ENCODE measurements at regions not wholly inside any gene's neighbourhood (a gene's known extent, or its start where the extent isn't known, plus 50 kb on each side); places are given as distances from the start of the nearest gene placed in this dataset.

DNA sequence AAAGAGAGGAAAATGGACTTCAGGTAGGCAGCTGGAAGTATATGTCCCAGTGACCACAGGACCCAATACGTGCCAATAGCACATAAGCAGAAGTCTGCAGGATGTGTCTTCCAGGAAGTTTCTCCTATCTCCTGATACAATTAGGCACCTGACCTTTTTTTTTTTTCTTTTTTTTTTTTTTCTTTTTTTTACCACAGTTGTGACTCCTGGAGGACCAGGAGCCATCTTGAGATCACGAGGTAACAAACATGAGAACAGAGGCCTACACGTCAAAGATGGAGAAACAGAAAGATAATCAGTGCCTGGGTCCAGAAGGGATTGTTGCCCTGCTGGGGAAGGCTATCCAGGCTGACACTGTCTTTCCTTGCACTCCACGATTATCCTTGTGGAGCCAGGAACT is 312.4 kb upstream of the NEBL start:
- no peaks in the 10 kb centered on the region; a peak in 1 of 4 replicates for H3K79me2 ChIP-seq (ENCODE audit: control insufficient read depth in 1 of 2, insufficient read depth in 2 of 2, low read length in 2 of 2)
- 85% methylated on average over 4 of the region's 4 CpGs; no CpG with 5 or more reads in 1 of the 2 experiments for WGBS, 2 experiments (ENCODE audit: extremely low coverage in 1 of 2, insufficient coverage in 1 of 2, insufficient read length in 1 of 2, insufficient replicate concordance in 2 of 2, low coverage in 1 of 2, low lambda C conversion rate in 2 of 2, missing lambda C conversion rate in 1 of 2)
- no peak for FAIRE-seq
- no peaks in the 10 kb centered on the region for H3K27me3 ChIP-seq (replicated peaks in 1 of 4; ENCODE audit: control insufficient read depth in 3 of 4, extremely low read depth in 1 of 4, insufficient read depth in 3 of 4, low read length in 3 of 4)
- H4K91ac ChIP-seq (replicated peaks; ENCODE audit: insufficient read length, low read length) = no peak overlapping the region
- H2BK12ac ChIP-seq (ENCODE audit: low read depth, low read length) = 0 out of 2 replicates have a peak overlapping the region, but pooled peaks have one; percentile 60
- H3K27ac ChIP-seq (ENCODE audit: low read depth, low read length) = no peak overlapping the region
- no peak overlapping the region for H3K4me2 ChIP-seq (ENCODE audit: insufficient read depth in 1 of 2, low read depth in 2 of 2, low read length in 2 of 2)
- no peak overlapping the region for H2BK15ac ChIP-seq (ENCODE audit: low read length)
- CTCF ChIA-PET (ENCODE audit: partially characterized antibody) = interaction anchor here (1.1 kb wide), 1 partner anchor 8 kb away, joined by 3 read pairs; no protein-coding TSS in a partner anchor
- H3K9ac ChIP-seq (replicated peaks in 1 of 4; ENCODE audit: extremely low read depth in 1 of 4, low read depth in 3 of 4, low read length in 3 of 4) = no peak overlapping the region
- H3K56ac ChIP-seq (replicated peaks; ENCODE audit: insufficient read length, low read depth, low read length) = no peak overlapping the region
- H2BK120ac ChIP-seq (replicated peaks; ENCODE audit: low read depth, low read length) = no peak overlapping the region
- DNase-seq (ENCODE audit: low read depth in 1 of 2, low spot score in 2 of 2) = no peak
- 0 out of 4 replicates have a peak, but pooled peaks cover 0 to 5% of the 10 kb centered on the region in 2 experiments for H3K9me3 ChIP-seq (ENCODE audit: insufficient read depth in 2 of 2, low read depth in 1 of 2, low read length in 1 of 2)
- H4K20me1 ChIP-seq (replicated peaks in 1 of 2; ENCODE audit: control insufficient read depth in 1 of 2, insufficient read depth in 2 of 2, low read length in 2 of 2) = peaks cover 0 to 3% of the 10 kb centered on the region in 2 experiments
- H3K14ac ChIP-seq (ENCODE audit: insufficient read length) = no peak overlapping the region
- H4K5ac ChIP-seq (ENCODE audit: insufficient read length, low read depth, low read length) = no peak overlapping the region
- H2BK5ac ChIP-seq (ENCODE audit: low read depth, low read length) = no peak overlapping the region
- H3K4me1 ChIP-seq (replicated peaks in 1 of 4; ENCODE audit: control insufficient read depth in 3 of 4, insufficient read depth in 4 of 4, low read length in 3 of 4) = peaks cover 0 to 3% (median 0%) of the 10 kb centered on the region in 4 experiments; a peak in 2 of 7 replicates
- POLR2A ChIA-PET (ENCODE audit: partially characterized antibody) = no interaction called here
- H3K36me3 ChIP-seq (ENCODE audit: control insufficient read depth in 2 of 4, insufficient read depth in 4 of 4, low read length in 3 of 4) = no peaks in the 10 kb centered on the region; a peak in 1 of 8 replicates
- no peak overlapping the region for H3K18ac ChIP-seq (ENCODE audit: extremely low read depth, low read length)
- H3K4ac ChIP-seq (replicated peaks; ENCODE audit: insufficient read length, low read depth, low read length) = no peak overlapping the region
- no peak overlapping the region for H2AFZ ChIP-seq (ENCODE audit: low read length)
- no peak overlapping the region for H2AK5ac ChIP-seq (ENCODE audit: low read depth, low read length)
- no peak overlapping the region for H2BK20ac ChIP-seq (ENCODE audit: low read length)
- no peak overlapping the region for H3K23ac ChIP-seq (ENCODE audit: insufficient read length)
- H3K23me2 ChIP-seq (ENCODE audit: low read depth, low read length) = peaks cover 2% of the 10 kb centered on the region; the same call in 1 of the 2 replicates
- 0 out of 2 replicates have a peak overlapping the region, but pooled peaks have one; percentile 45 for H4K8ac ChIP-seq (ENCODE audit: extremely low read depth, insufficient read depth, low read length)
- no peaks in the 10 kb centered on the region; the same call in 1 of the 2 replicates for H3K79me1 ChIP-seq (ENCODE audit: low read depth, low read length)
- no peak overlapping the region for H3K4me3 ChIP-seq (ENCODE audit: extremely low read depth in 1 of 4, insufficient read depth in 2 of 4, low read depth in 3 of 4, low read length in 4 of 4)
- TF ChIP-seq SAP30 (IDR thresholded peaks at IDR 0.05; ENCODE audit: insufficient read depth, insufficient replicate concordance, low read length) (no peak), KDM1A (IDR thresholded peaks at IDR 0.05; ENCODE audit: borderline replicate concordance, low read length) (no peak), ZNF274 (IDR thresholded peaks at IDR 0.05; ENCODE audit: borderline replicate concordance, extremely low read depth, low read length) (no peak), RXRA (IDR thresholded peaks at IDR 0.05; ENCODE audit: insufficient read depth, low read depth, low read length) (no peak), POLR2A (IDR thresholded peaks at IDR 0.05; ENCODE audit: control extremely low read depth in 1 of 2, low read depth in 2 of 2, low read length in 2 of 2) (no peak), YY1 (IDR thresholded peaks at IDR 0.05; ENCODE audit: low read depth, low read length) (no peak), BACH1 (IDR thresholded peaks at IDR 0.05; ENCODE audit: low read length) (no peak), TAF1 (IDR thresholded peaks at IDR 0.05; ENCODE audit: low read depth, low read length) (no peak), SP4 (IDR thresholded peaks at IDR 0.05; ENCODE audit: low read length) (no peak), SIX5 (IDR thresholded peaks at IDR 0.05; ENCODE audit: low read depth, low read length) (no peak), SIRT6 (IDR thresholded peaks at IDR 0.05; ENCODE audit: low read length) (no peak), POLR2AphosphoS5 (IDR thresholded peaks at IDR 0.05; ENCODE audit: low read depth, low read length) (no peak), EZH2 (IDR thresholded peaks at IDR 0.05; ENCODE audit: low read depth, low read length, severe bottlenecking) (no peak)
- TF ChIP-seq, protein P1, sequence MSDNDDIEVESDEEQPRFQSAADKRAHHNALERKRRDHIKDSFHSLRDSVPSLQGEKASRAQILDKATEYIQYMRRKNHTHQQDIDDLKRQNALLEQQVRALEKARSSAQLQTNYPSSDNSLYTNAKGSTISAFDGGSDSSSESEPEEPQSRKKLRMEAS (IDR thresholded peaks at IDR 0.05) = no peak
- TF ChIP-seq, protein P2, sequence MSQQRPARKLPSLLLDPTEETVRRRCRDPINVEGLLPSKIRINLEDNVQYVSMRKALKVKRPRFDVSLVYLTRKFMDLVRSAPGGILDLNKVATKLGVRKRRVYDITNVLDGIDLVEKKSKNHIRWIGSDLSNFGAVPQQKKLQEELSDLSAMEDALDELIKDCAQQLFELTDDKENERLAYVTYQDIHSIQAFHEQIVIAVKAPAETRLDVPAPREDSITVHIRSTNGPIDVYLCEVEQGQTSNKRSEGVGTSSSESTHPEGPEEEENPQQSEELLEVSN (IDR thresholded peaks at IDR 0.05) = no peak
